Lower leg skin (tissue), 4 donors: ENCODE measurements at regions not wholly inside any gene's neighbourhood (a gene's known extent, or its start where the extent isn't known, plus 50 kb on each side); places are given as distances from the start of the nearest gene placed in this dataset.

Experiments
- DNase-seq, 2 donors: peaks; one replicate each; pipeline ENCODE4 v3.0.0-alpha.2; 2019; ENCODE audit warnings: low spot score in 2 of 2
- H3K4me3 ChIP-seq: fragments of 200-600 bp; sonication (generic); 2 replicates; pipeline ENCODE4 v1.5.1; 2017; ENCODE audit warnings: mild to moderate bottlenecking, low read depth; ENCODE audit not compliant: poor library complexity, severe bottlenecking
- CTCF ChIP-seq, 3 donors: fragments of 450-650 bp; IDR thresholded peaks; one replicate each; pipeline ENCODE4 v1.5.1; 2016; ENCODE audit warnings: antibody characterized with exemption in 3 of 3, mild to moderate bottlenecking in 3 of 3, moderate library complexity in 2 of 3
- POLR2A ChIP-seq, 2 donors: fragments of 450-650 bp; IDR thresholded peaks; one replicate each; pipeline ENCODE4 v1.6.1; 2016 to 2017; ENCODE audit warnings: antibody characterized with exemption in 2 of 2, mild to moderate bottlenecking in 1 of 2, moderate library complexity in 1 of 2
- WGBS, 2 donors: methylation state at CpG; one replicate each; pipeline ENCODE4 v1.1.5; 2018; 5-methylcytosine and 5-hydroxymethylcytosine counted together
- intact Hi-C: fragments of 100-400 bp; cut with DNase I; formaldehyde crosslinking; loops from one replicate; pipeline ENCODE4 v1.15.0; 2023; ENCODE audit warnings: low total_unique reads

- DNase-seq: no peak
- intact Hi-C loops: no loop called here
- TF ChIP-seq CTCF (IDR thresholded peaks at IDR 0.05): no peak
- no peak for TF ChIP-seq POLR2A (IDR thresholded peaks at IDR 0.05)
- 55 to 56% methylated on average over 2 of the region's 2 CpGs for WGBS, 2 donors
- H3K4me3 ChIP-seq: no peak overlapping the region
Measured at GRCh38 chr4:19304028-19304427, 947.7 kb upstream of the SLIT2 start.

GRCh38 chr4:19301527-19301926 lies 950.2 kb upstream of the SLIT2 start:
- DNase-seq: no peak
- TF ChIP-seq CTCF (IDR thresholded peaks at IDR 0.05) (no peak), POLR2A (IDR thresholded peaks at IDR 0.05) (no peak)
- WGBS, 2 donors: 64 to 74% methylated on average over 4 of the region's 4 CpGs
- H3K4me3 ChIP-seq: no peak overlapping the region
- intact Hi-C loops: no loop called here

GRCh38 chr4:19300213-19300612 lies 951.5 kb upstream of the SLIT2 start:
- intact Hi-C loops: no loop called here
- TF ChIP-seq CTCF (IDR thresholded peaks at IDR 0.05) (no peak), POLR2A (IDR thresholded peaks at IDR 0.05) (no peak)
- WGBS, 2 donors: 77 to 81% methylated on average over 1 of the region's 1 CpG

GRCh38 chr4:19298998-19299397 lies 952.7 kb upstream of the SLIT2 start:
- intact Hi-C loops: no loop called here
- DNase-seq: no peak
- no peak overlapping the region for H3K4me3 ChIP-seq
- WGBS, 2 donors: 71 to 74% methylated on average over 3 of the region's 3 CpGs
- TF ChIP-seq CTCF (IDR thresholded peaks at IDR 0.05) (no peak), POLR2A (IDR thresholded peaks at IDR 0.05) (no peak)

More at GRCh38 chr4:19300213-19300612, 951.5 kb upstream of the SLIT2 start:
- no peak overlapping the region for H3K4me3 ChIP-seq
- DNase-seq: no peak

GRCh38 chr4:19293781-19294180 lies 957.9 kb upstream of the SLIT2 start:
- 71 to 100% methylated on average over 1 of the region's 1 CpG for WGBS, 2 donors
- intact Hi-C loops: no loop called here
- no peak for TF ChIP-seq CTCF (IDR thresholded peaks at IDR 0.05)
- no peak for TF ChIP-seq POLR2A (IDR thresholded peaks at IDR 0.05)
- H3K4me3 ChIP-seq: no peak overlapping the region
- no peak for DNase-seq

- no peak for DNase-seq
Measured at GRCh38 chr4:19293080-19293479, 958.6 kb upstream of the SLIT2 start.

More at GRCh38 chr4:19293080-19293479, 958.6 kb upstream of the SLIT2 start:
- intact Hi-C loops: no loop called here
- H3K4me3 ChIP-seq: no peak overlapping the region
- no peak for TF ChIP-seq CTCF (IDR thresholded peaks at IDR 0.05)
- TF ChIP-seq POLR2A (IDR thresholded peaks at IDR 0.05): no peak
- 39 to 41% methylated on average over 1 of the region's 1 CpG for WGBS, 2 donors
